Neural cell (in vitro differentiated cells): ENCODE measurements at regions not wholly inside any gene's neighbourhood (a gene's known extent, or its start where the extent isn't known, plus 50 kb on each side); places are given as distances from the start of the nearest gene placed in this dataset.

Experiments used
- CTCF ChIP-seq: fragments of 450-650 bp; IDR thresholded peaks from 2 replicates; pipeline ENCODE4 v1.5.1; 2014; ENCODE audit warnings: antibody characterized with exemption, mild to moderate bottlenecking, moderate library complexity; ENCODE audit not compliant: poor library complexity, severe bottlenecking
- EZH2 ChIP-seq: fragments of 200-600, 300-800 bp; shearing (Covaris generic), sonication (generic); IDR thresholded peaks from 2 replicates; pipeline ENCODE4 v1.6.1; 2014; ENCODE audit warnings: antibody characterized with exemption, low read length, borderline replicate concordance, mild to moderate bottlenecking; ENCODE audit not compliant: insufficient read depth, poor library complexity, severe bottlenecking
- POLR2AphosphoS5 ChIP-seq: IDR thresholded peaks from 2 replicates; pipeline ENCODE4 v1.6.1; 2012
- TAF1 ChIP-seq: IDR thresholded peaks from 2 replicates; pipeline ENCODE4 v1.6.1; 2012; ENCODE audit warnings: low read depth

DNA sequence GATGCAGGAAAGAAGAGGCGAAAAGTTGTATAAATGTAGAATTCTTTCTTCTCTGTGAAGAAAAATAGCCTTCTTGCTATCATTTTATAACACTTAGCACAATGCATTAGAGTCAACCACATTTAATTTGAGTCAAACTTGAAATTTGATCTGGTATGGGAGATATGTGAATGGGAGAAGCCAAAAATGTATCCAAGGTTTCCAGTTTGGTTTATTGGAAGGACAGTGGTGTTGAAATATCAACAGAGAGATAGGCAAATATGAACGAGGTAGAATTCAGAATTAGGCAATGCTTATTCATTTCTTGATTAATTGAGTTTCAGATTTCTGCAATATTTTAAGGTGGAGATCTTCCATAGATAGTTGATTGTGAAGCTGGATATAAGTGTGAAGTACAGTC is 991.9 kb upstream of the CHAC2 start:
- TF ChIP-seq EZH2 (no peak), CTCF (no peak), TAF1 (no peak), POLR2AphosphoS5 (no peak)
